HG03039 (cell line): ENCODE measurements at regions not wholly inside any gene's neighbourhood (a gene's known extent, or its start where the extent isn't known, plus 50 kb on each side); places are given as distances from the start of the nearest gene placed in this dataset.
"Not testable (repeated sequence)": the region's sequence is repeated elsewhere in the genome, so short reads cannot be mapped to it uniquely, and the experiment has no call there.

Experiments used
- ATAC-seq: cut with Tn5 transposase; IDR thresholded peaks from one replicate; pipeline ENCODE4 v1.9.1; 2021; ENCODE audit warnings: mild to moderate bottlenecking, moderate library complexity; ENCODE audit not compliant: unreplicated experiment

DNA sequence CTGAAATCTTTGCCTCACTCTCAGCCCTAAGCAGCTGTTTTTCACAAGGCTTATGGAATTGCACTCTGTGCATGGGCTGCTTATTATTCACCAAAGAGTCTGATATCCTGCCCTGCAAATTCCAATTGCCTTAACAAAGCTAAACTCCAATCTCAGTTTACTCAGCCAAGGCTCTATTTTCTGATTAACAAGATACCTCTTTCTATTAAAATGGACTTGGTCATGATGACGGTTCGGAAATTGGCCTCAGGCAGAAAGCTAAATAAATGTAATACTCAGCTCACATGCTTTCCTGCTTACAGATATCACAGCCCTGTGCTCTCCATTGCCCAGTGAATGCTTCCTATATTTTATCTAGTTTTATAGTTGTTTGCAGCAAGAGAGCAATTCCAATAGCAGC lies 1270.8 kb downstream of the PCDH9 start:
- ATAC-seq: no peak

DNA sequence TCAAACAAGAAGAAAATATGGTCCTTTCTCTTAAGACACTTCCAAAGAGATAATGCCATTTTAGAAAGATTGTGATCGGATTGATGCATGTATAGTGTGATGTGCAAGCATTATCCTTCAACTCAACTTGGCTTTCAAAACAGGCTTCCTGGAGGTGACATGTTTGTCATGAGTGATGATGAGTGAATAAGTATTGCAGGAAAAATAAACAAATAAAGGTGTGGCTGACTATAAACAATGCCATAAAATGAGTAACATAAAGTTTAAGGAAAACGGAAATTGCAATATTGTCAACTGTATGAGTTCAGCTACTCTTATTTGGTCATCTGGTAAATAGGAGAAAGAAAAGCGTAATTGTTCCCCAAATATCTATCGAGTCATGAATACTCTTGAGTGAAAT lies 1283.7 kb downstream of the PCDH9 start:
- no peak for ATAC-seq

DNA sequence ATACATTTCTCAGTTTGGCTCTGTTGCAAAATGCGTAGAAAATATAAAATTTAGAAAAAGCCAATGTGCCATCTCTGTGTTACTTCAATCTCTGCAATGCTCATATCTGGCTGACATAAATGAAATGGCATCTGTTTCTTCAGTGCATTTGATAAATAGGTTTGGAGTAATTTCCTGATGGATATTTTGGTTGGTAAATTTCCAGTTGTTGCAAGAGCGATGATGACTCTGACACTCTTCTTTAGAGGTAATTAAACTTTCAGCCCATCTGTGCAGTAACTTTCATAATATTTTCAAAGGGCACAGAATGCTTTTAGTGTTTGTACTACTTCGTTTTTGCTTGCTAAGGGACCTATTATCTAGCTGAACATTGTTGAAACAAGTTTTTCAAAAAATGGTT lies 1286.4 kb downstream of the PCDH9 start:
- ATAC-seq: no peak

DNA sequence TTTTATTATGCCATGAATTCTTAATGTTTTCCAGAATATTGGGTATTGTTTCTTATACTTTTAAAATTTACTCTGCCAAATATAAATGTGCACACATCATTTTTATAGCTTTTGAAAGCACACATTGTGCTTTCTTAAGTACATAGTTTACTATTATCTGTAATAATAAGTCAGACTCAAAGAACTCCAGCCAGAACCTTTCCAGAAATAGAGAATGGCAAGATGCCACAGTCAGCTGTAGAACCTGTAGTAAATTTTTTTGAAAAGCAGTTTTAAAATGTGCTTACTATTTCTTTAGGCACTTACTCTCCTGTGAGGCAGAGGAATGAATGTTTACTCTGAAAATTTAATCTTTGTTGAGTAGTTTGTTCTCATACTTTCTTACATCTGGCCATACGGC lies 1287.1 kb downstream of the PCDH9 start:
- ATAC-seq: no peak

DNA sequence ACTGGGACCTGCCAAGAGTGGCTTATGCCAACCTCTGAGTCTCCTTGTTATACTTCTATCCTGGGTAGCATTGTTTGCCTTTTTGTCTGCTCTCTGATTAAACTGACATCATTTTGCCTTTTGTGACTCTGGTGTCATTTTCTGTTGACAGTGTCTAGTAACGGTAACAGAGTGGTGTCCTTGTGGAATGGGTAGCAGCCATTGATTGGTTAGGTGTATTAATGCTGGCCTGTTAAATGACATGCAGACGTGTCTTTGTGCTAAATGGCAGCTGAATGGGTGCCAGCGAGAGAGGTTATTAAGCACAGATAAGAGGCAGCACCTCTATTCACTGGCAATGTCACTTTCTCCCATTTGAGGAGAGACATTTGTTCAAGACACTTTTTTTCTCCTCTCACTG lies 1289.4 kb downstream of the PCDH9 start:
- ATAC-seq: no peak

DNA sequence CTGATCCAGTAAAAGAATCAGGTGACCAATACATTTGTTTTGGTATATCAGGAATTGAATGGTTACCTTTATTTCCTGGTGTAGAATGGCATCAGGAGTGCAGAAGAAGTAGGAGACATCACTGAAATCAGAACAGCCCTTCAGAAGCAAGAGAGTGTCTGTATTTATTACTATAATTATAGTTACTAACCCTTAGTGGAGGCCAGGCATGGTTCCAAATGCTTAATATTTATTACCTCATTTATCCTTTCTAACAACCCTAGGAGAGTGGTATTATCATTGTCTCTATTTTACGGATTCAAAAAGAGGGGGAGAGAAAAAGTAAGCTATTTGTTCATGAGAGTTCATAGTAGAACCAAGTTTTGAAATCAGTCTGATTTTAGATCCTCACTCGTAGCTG lies 1292.9 kb downstream of the PCDH9 start:
- ATAC-seq: no peak

DNA sequence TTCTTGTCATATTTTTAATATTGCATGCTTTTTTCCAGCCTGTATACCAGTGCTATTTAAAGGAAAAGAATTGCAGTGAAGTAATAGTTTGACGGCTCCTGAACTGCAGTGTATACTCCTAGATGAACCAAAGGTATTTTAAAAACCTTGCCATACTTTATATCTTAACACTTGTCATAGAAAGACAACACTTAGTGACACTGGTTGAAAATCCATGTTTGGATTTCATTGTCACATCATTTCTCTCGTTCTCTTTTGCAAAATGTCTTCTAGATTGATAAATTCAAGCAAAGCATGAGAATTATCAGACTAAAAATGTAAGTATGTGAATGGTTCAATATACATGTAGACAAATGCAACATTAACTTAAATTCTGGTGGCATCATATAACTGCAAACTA lies 1293.9 kb downstream of the PCDH9 start:
- no peak for ATAC-seq

DNA sequence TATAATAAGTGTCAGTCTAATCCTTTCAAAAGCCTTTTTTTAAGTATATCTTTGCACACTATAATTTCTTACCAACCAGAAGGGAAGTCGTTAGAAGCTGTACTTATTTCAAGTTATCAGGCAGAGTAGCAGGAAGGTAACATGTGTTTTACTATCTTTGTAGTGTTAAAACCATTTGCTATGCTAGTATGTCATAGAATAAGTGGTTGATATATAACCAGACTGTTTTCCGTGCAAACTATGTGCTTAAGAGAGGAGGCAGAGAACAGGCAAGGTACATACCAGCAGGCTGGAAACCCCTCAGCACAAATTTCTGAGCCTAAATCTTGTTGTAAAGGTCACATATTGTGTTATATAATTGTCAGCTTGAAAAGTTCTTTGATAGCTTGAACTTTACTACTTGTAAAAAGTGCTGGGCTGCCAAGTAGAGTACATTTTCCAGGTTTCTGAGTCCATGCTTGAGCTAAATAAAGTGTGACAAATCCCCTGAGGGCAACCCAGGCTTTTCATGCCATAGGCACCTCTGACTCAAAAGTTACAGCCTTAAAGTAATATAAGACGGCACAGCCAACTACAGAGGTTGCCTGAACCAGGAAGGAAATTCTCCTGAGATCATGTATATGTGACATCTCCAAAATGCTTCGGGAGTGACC lies 1297.4 kb downstream of the PCDH9 start:
- no peak for ATAC-seq

DNA sequence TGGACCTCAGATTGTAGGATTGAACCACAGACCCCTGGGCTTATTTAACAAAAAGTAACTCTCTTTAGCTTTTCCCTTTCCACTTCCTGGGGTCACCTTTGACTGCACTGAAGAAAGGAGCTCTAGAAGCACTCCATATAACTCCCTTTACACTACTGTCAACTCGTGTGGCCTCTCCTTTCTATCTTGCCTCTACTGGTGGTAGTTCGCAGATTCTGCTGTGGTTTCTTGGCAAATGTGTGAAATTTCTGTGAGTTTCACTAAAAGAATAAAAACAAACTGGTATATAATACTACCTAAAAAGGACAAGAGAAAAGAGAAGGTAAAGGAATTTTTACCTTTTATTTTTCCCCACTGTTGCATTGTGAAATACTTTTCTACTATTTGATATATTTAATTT lies 1298.1 kb downstream of the PCDH9 start:
- ATAC-seq: no peak

DNA sequence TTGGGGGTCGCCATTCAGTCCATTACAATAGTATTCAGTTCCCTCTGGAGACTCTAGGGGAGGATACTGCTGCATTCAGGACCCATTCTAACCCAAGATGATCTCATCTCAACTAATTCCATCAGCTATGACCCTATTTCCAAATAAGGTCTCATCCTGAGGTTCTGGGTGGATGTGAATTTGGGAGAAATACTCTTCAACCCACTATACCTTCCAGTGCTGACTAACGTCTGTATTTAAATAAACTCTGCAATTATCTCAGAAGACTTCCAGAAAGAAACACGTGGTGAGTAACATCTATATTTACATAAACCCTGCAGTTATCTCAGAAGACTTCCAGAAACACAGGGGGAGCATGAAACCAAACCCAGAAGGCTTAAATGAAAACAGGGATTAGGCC lies 1300.7 kb downstream of the PCDH9 start:
- no peak for ATAC-seq

DNA sequence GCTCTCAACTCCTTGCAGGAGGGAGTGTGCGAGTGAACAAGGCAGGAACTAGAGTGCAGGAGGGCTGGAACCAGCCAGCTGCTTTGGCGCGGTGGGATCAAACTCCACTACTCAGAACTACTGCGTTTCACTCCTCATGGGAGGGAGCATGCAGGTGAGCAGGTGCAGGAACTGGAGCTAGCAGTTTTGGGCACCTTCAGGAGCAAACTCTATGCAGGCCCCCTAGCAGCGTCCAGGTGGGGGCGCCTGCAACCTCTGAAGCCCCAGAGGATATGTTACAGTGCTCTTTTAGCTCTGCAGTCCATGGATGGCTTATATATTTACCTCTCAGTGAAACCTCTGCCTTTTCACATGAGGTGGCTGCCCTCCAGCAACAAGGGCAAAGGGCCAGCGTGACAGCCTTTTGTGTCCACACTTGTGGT lies 1303.4 kb downstream of the PCDH9 start:
- no peak for ATAC-seq

DNA sequence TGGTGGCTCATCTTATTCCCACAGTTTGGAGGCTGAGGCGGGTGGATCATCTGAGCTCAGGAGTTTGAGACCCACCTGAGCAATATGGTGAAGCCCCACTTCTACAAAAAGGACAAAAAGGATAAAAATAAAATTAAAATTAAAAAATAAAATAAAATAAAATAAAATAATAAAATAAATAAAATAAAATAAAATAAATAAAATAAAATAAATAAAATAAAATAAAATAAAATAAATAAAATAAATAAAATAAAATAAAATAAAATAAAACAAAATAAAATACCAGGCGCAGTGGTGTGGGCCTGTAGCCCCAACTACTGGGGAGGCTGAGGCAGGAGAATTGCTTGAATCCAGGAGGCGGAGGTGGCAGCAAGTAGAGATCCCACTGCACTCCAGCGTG lies 1307.3 kb downstream of the PCDH9 start:
- ATAC-seq: not testable (repeated sequence)

DNA sequence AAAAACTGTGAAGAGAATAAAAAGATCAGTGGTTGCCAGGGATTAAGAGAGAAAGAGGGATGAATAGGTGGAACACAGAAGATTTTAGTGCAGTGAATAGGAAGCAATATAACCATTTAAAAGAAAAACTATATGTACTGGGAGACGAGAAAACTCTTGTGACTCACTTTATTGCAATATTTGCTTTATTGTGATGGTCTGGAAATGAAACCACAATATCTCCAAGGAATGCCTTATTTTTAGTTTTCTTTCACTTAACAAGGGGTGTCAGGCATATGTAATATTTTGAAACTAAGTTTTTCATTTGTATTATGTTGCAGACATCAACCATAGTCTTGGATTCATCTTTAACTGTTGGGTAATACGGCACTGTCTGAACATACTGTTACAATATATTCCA lies 1308.2 kb downstream of the PCDH9 start:
- ATAC-seq: no peak

DNA sequence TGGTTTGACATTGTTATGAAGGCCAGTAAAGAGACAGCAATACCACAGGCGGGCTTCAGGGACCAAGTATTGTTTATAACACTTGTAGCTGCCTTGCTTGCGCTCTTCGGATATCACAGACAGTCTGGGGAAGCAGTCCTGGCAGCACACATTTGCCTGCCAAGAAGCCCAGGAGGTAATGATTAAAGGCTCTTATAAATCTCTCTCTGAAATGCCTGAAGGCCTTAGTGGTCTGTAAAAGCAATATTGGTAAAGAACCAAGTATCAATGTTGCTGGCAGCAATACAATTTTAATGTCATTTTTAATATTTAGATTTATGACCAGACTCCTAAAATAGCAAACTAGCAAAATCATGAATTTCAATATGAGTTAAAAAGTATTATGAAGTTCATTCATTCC lies 1312.4 kb downstream of the PCDH9 start:
- ATAC-seq: no peak

DNA sequence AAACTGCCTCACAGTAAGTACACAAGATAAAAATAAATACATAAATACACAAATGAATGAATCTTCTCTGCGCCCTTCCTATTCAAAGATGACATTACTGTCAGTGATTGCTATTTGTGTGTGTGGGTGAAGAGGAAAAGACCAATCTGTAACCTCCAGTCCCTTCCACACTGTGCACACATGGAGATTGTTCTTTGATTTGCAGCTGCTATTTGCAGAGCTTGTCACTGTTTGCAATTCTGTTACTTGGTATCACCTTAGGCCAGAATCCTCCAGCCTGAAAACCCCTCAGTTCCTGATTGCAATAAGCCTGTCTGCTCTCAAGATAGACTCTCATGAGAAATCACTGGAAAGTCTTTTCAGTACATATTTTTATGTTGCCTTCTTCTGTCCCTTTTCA lies 1314.9 kb downstream of the PCDH9 start:
- ATAC-seq: no peak

DNA sequence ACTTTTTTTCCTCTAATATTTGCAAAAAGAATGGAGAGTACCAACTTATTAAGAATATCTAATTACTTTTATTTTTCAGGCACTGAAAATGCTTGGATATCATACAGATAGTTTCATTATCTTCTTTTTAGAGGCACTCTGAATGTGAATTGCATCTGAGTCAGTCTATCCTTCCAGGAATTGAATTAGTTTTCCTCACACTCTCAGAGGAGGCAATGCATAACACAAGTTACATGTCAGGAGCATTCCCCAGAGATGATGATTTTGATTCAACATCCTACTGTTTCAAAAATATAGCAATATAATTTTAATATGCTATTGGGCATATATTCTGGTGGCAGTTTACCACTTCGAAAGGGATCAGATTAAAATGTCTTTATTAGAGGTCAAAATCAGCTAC lies 1315.4 kb downstream of the PCDH9 start:
- ATAC-seq: no peak

DNA sequence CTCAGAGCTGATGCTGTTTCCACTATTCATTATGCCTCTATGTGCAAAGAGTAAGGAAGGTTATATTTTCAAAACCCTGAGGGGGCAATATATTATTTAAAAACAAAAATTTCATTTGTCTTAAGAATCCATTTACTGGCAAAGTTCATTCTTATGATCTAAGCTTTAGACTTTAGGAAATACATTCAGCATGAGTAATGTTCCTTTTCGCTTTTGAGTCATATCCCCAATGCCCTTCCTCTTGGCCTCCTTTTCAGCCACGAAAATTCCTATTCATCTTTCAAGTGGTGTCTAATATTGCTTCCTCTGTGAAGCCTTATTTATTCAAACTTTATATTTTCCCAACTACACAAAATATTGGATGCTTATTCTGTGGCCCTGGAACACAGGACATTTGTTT lies 1317.0 kb downstream of the PCDH9 start:
- ATAC-seq: no peak

DNA sequence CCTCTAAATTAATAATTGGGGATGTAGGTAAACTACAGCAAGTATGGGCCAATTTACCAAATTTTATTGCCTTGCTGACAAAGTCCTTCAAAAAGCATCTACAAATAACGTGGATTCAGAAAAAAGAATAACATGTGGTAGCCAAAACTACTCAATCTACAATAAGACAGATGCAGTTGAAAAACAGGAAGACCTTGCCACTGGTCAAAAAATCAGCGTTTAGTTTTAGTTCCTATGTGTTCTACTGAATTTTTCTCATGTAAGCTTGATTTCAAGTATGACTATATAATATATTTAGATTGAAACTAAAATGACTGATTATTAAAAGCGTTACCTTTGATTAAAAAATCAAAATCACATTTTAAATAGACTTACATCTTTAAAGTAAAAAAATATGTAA lies 1317.6 kb downstream of the PCDH9 start:
- ATAC-seq: no peak

DNA sequence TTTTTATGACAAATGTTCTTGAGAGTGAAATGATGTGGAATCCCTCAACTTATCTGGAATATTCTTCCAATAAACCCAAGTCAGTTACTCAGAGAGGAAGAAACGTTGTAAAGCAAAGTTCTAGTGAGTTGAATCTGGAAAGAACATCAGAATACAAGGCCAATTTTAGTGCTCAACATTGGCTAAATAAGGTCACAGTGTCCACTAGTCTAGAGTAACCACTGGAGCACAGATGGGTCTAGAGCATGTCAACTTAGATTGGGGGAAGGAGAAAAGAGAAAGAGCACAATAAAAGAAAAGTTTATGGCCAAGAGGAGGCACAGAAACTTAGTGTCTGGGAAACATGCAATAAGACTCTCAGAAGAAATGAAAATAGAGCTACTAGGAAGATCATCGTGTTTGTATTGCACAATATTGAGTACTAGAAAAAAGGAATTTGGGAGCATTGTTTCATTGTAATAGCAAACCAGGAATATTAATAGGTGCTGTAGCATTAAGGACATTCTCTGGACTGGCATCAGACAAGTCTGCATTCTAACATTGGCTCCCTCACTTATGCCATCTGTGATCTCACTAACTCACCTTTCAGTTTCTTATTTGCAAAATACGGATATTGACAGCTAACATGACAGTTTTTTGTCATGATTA lies 1318.5 kb downstream of the PCDH9 start:
- no peak for ATAC-seq

DNA sequence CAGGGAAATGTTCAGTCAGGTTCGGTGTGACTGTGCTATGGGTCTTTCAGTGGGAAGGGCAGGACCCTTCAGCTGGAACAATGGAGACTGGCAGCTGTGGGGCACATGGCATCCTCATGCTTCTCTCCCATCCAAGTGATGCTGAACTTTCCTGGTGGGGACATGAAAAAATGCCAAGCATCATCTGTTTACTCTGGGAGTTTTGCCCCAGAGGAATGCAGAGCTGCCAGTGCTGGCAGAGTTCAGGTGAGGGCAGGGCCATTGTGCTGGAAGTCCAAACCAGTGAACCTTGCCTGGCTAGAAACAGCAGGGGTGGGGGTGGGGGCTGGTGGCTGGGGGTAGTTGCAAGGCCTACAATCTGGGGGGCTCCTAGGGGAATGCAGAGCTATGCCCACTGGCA lies 1320.6 kb downstream of the PCDH9 start:
- no peak for ATAC-seq

DNA sequence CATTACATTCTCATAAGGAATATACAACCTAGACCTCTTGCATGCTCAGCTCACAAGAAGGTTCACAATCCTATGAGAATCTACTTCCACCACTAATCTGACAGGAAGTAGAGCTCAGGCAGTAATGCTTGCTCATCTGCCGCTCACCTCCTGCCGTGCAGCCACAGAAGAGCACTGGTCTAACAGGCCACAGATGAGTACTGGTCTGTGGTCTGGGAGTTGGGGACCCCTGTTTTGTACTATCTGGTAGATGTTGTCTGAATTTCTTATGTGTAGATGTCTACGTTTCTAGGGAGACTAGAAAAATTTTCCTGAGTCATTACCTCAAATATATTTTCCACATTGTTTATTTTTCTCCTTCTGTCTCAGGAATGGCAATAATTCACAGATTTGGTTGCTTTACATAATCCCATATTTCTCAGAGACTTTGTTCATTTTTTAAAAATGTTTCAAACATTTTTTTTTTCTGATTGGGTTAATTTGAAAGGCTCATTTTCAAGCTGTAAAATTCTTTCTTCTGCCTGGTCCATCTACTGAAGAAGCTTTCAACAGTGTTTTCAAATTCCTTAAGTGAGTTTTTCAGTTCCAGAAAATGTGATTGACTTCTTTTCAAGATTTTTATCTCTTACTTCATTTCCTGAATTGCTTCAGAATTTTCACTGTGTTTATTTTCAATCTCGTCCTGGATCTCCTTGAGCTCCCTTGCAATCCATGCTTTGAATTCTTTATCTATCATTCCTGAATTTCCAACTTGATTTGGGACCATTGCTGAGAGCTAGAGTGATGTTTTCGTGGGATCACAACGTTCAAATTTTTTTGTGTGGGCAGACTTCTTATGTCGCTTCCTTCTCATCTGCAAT lies 1322.2 kb downstream of the PCDH9 start:
- no peak for ATAC-seq

DNA sequence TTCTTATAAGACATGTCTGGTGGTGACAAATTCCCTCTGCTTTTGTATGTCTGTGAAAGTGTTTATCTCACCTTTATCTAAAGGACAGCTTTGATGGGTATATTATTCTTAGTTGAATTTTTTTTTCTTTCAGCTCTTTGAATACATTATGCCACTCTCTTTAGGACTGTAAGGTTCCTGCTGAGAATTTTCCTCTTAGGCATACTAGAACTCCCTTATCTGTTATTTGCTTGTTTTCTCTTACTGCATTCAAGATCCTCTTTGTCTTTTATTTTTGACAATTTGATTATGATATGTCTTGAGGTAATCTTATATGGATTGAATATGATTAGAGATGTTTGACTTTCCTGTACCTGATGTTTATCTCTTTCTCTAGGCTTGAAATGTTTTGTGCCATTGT lies 1328.4 kb downstream of the PCDH9 start:
- no peak for ATAC-seq
